Left lobe of liver (tissue), 2 donors: ENCODE measurements at regions not wholly inside any gene's neighbourhood (a gene's known extent, or its start where the extent isn't known, plus 50 kb on each side); places are given as distances from the start of the nearest gene placed in this dataset.

ENCODE experiments used
- ATAC-seq: fragments of 200-7000 bp; cut with Tn5 transposase; one replicate; pipeline ENCODE4 v1.9.1; 2020; ENCODE audit warnings: mild to moderate bottlenecking, moderate library complexity
- DNase-seq: peaks from one replicate; pipeline ENCODE4 v3.0.0-alpha.2; 2020; ENCODE audit warnings: low spot score
- donor health status: DM: no; HTN: no; CAD: no; lungs with moderate emphysema.
- donor health status: DM: no; HTN: yes; CAD: no.

GRCh38 chr6:168979254-168979653 is 274.4 kb downstream of the THBS2 start:
- DNase-seq (no peak), ATAC-seq (no peak)

GRCh38 chr6:168972128-168972527 is 281.5 kb downstream of the THBS2 start:
- DNase-seq: no peak

GRCh38 chr6:168971549-168971948 is 282.1 kb downstream of the THBS2 start:
- no peak for DNase-seq
- no peak for ATAC-seq

More at GRCh38 chr6:168972128-168972527, 281.5 kb downstream of the THBS2 start:
- ATAC-seq: no peak

- no peak for ATAC-seq
Observed at GRCh38 chr6:168968801-168969200, 284.8 kb downstream of the THBS2 start.

GRCh38 chr6:168968228-168968627 is 285.4 kb downstream of the THBS2 start:
- no peak for ATAC-seq
- no peak for DNase-seq

More at GRCh38 chr6:168968801-168969200, 284.8 kb downstream of the THBS2 start:
- no peak for DNase-seq

GRCh38 chr6:168967281-168967925 is 286.2 kb downstream of the THBS2 start:
- no peak for DNase-seq
- ATAC-seq: no peak

- ATAC-seq: no peak
- no peak for DNase-seq
Observed at GRCh38 chr6:168964138-168964835, 289.4 kb downstream of the THBS2 start.

GRCh38 chr6:168962886-168963285 is 290.8 kb downstream of the THBS2 start:
- ATAC-seq: no peak

GRCh38 chr6:168961264-168961656 is 292.4 kb downstream of the THBS2 start:
- ATAC-seq (no peak), DNase-seq (no peak)

More at GRCh38 chr6:168962886-168963285, 290.8 kb downstream of the THBS2 start:
- DNase-seq: no peak

GRCh38 chr6:168960551-168961263 is 292.9 kb downstream of the THBS2 start:
- no peak for DNase-seq
- ATAC-seq: no peak

GRCh38 chr6:168959696-168960095 is 293.9 kb downstream of the THBS2 start:
- ATAC-seq (no peak), DNase-seq (no peak)

GRCh38 chr6:168956884-168957730 is 296.5 kb downstream of the THBS2 start:
- peak; percentile 100 for ATAC-seq
- peak; percentile 67 for DNase-seq

GRCh38 chr6:168956141-168956838 is 297.4 kb downstream of the THBS2 start:
- no peak for DNase-seq
- ATAC-seq: no peak

- ATAC-seq (no peak), DNase-seq (no peak)
Observed at GRCh38 chr6:168953461-168953860, 300.2 kb downstream of the THBS2 start.

- no peak for ATAC-seq
Observed at GRCh38 chr6:168951217-168951616, 302.4 kb downstream of the THBS2 start.

GRCh38 chr6:168950858-168951214 is 302.8 kb downstream of the THBS2 start:
- DNase-seq (no peak), ATAC-seq (no peak)

More at GRCh38 chr6:168951217-168951616, 302.4 kb downstream of the THBS2 start:
- no peak for DNase-seq

- DNase-seq (no peak), ATAC-seq (no peak)
Observed at GRCh38 chr6:168949981-168950857, 303.4 kb downstream of the THBS2 start.

GRCh38 chr6:168948990-168949531 is 304.6 kb downstream of the THBS2 start:
- ATAC-seq: no peak
- DNase-seq: no peak

- no peak for DNase-seq
- ATAC-seq: no peak
Observed at GRCh38 chr6:168948002-168948401, 305.6 kb downstream of the THBS2 start.
